Neural cell (in vitro differentiated cells): ENCODE measurements at regions not wholly inside any gene's neighbourhood (a gene's known extent, or its start where the extent isn't known, plus 50 kb on each side); places are given as distances from the start of the nearest gene placed in this dataset.

Source experiments
- H2AFZ ChIP-seq: fragments of 200-600, 300-800 bp; sonication (generic), shearing (Covaris generic); 2 replicates; pipeline ENCODE4 v1.6.0; 2014; ENCODE audit warnings: low read depth, mild to moderate bottlenecking, antibody characterized with exemption, low read length, moderate library complexity
- H3F3A ChIP-seq: fragments of 200-600 bp; shearing (Covaris generic); 2 replicates; pipeline ENCODE4 v1.6.1; 2016; ENCODE audit warnings: mild to moderate bottlenecking, moderate library complexity, mixed read lengths, antibody characterized with exemption, low read length; ENCODE audit not compliant: insufficient read depth, poor library complexity, severe bottlenecking
- H3K27ac ChIP-seq: fragments of 200-600, 300-800 bp; sonication (generic), shearing (Covaris generic); 2 replicates; pipeline ENCODE4 v1.5.1; 2014; ENCODE audit warnings: mild to moderate bottlenecking, low read length, moderate library complexity
- H3K27me3 ChIP-seq: fragments of 300-800, 200-600 bp; sonication (generic), shearing (Covaris generic); 2 replicates; pipeline ENCODE4 v1.6.0; 2014; ENCODE audit warnings: mild to moderate bottlenecking, low read depth, low read length, moderate library complexity; ENCODE audit not compliant: insufficient read depth
- H3K36me3 ChIP-seq: fragments of 300-800, 200-600 bp; sonication (generic), shearing (Covaris generic); 2 replicates; pipeline ENCODE4 v1.5.1; 2014; ENCODE audit warnings: mild to moderate bottlenecking, antibody characterized with exemption, low read length, moderate library complexity; ENCODE audit not compliant: insufficient read depth
- H3K4me2 ChIP-seq: fragments of 300-800, 200-600 bp; sonication (generic), shearing (Covaris generic); 2 replicates; pipeline ENCODE4 v1.6.0; 2014; ENCODE audit warnings: mild to moderate bottlenecking, low read length
- H3K4me3 ChIP-seq: fragments of 300-800, 200-600 bp; sonication (generic), shearing (Covaris generic); 2 replicates; pipeline ENCODE4 v1.5.1; 2014; ENCODE audit warnings: mild to moderate bottlenecking, low read length, moderate library complexity
- H3K79me2 ChIP-seq: fragments of 200-600 bp; shearing (Covaris generic); replicated peaks from 2 replicates; pipeline ENCODE4 v1.6.0; 2014; ENCODE audit warnings: mild to moderate bottlenecking, low read length, moderate library complexity; ENCODE audit not compliant: insufficient read depth
- H3K9ac ChIP-seq: fragments of 300-800, 200-600 bp; sonication (generic), shearing (Covaris generic); 2 replicates; pipeline ENCODE4 v1.6.1; 2016; ENCODE audit warnings: mild to moderate bottlenecking, low read length, mixed read lengths
- H3K9me2 ChIP-seq: fragments of 200-600 bp; shearing (Covaris generic); 2 replicates; pipeline ENCODE4 v1.6.1; 2016; ENCODE audit warnings: mild to moderate bottlenecking, low read length, mixed read lengths; ENCODE audit not compliant: insufficient read depth
- H3K9me3 ChIP-seq: fragments of 200-600, 300-800 bp; sonication (generic), shearing (Covaris generic); 2 replicates; pipeline ENCODE4 v1.6.1; 2016; ENCODE audit warnings: mild to moderate bottlenecking, mixed run types, low read length, moderate library complexity, mixed read lengths
- H4K20me1 ChIP-seq: fragments of 200-600 bp; shearing (Covaris generic); 2 replicates; pipeline ENCODE4 v1.6.1; 2016; ENCODE audit warnings: mild to moderate bottlenecking, mixed run types; ENCODE audit not compliant: insufficient read depth
- EP300 ChIP-seq: fragments of 450-650 bp; conservative IDR thresholded peaks from 2 replicates; pipeline ENCODE4 v1.6.1; 2014; ENCODE audit warnings: antibody characterized with exemption, mild to moderate bottlenecking, moderate library complexity; ENCODE audit not compliant: poor library complexity, severe bottlenecking
- EZH2 ChIP-seq: fragments of 200-600, 300-800 bp; shearing (Covaris generic), sonication (generic); IDR thresholded peaks from 2 replicates; pipeline ENCODE4 v1.6.1; 2014; ENCODE audit warnings: antibody characterized with exemption, low read length, borderline replicate concordance, mild to moderate bottlenecking; ENCODE audit not compliant: insufficient read depth, poor library complexity, severe bottlenecking
- MXI1 ChIP-seq: fragments of 450-650 bp; conservative IDR thresholded peaks from 2 replicates; pipeline ENCODE4 v1.6.1; 2014; ENCODE audit warnings: antibody characterized with exemption, mild to moderate bottlenecking; ENCODE audit not compliant: poor library complexity, severe bottlenecking
- POLR2AphosphoS5 ChIP-seq: IDR thresholded peaks from 2 replicates; pipeline ENCODE4 v1.6.1; 2012
- RAD21 ChIP-seq: fragments of 450-650 bp; conservative IDR thresholded peaks from 2 replicates; pipeline ENCODE4 v1.6.1; 2014; ENCODE audit warnings: antibody characterized with exemption, mild to moderate bottlenecking, moderate library complexity
- SMC3 ChIP-seq: fragments of 450-650 bp; conservative IDR thresholded peaks from 2 replicates; pipeline ENCODE4 v1.6.1; 2014; ENCODE audit warnings: antibody characterized with exemption, mild to moderate bottlenecking, moderate library complexity; ENCODE audit not compliant: poor library complexity
- TAF1 ChIP-seq: IDR thresholded peaks from 2 replicates; pipeline ENCODE4 v1.6.1; 2012; ENCODE audit warnings: low read depth
- TF ChIP-seq, protein P1 (sequence below): fragments of 450-650 bp; IDR thresholded peaks from 2 replicates; pipeline ENCODE4 v1.5.1; 2014; ENCODE audit warnings: antibody characterized with exemption, mild to moderate bottlenecking, moderate library complexity; ENCODE audit not compliant: poor library complexity, severe bottlenecking
- TF ChIP-seq, protein P2 (sequence below): IDR thresholded peaks from 2 replicates; pipeline ENCODE4 v1.6.1; 2012; ENCODE audit warnings: borderline replicate concordance

DNA sequence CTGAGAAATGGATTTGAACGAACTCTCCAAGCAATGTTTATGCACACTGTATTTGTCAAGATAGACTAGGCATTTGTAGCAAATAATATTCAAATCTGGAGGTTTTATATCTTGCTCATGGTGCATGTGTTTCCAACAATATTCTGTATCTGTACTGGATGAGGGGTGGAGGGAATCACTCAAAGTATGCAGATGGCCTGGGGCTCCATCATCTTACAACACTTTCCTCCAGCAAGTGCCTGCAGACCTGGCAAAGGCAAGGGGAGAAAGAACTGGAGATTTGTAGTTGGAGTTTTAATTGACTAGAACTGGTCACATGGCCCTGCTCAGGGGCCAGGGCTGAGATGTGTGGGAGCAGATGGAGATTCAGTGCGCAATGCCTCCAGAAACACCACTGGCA is 309.0 kb downstream of the PLK2 start:
- no peak overlapping the region for H2AFZ ChIP-seq
- TF ChIP-seq, protein P1, sequence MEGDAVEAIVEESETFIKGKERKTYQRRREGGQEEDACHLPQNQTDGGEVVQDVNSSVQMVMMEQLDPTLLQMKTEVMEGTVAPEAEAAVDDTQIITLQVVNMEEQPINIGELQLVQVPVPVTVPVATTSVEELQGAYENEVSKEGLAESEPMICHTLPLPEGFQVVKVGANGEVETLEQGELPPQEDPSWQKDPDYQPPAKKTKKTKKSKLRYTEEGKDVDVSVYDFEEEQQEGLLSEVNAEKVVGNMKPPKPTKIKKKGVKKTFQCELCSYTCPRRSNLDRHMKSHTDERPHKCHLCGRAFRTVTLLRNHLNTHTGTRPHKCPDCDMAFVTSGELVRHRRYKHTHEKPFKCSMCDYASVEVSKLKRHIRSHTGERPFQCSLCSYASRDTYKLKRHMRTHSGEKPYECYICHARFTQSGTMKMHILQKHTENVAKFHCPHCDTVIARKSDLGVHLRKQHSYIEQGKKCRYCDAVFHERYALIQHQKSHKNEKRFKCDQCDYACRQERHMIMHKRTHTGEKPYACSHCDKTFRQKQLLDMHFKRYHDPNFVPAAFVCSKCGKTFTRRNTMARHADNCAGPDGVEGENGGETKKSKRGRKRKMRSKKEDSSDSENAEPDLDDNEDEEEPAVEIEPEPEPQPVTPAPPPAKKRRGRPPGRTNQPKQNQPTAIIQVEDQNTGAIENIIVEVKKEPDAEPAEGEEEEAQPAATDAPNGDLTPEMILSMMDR: no peak
- TF ChIP-seq POLR2AphosphoS5: no peak
- TF ChIP-seq MXI1: no peak
- TF ChIP-seq TAF1: no peak
- no peak for TF ChIP-seq EZH2
- TF ChIP-seq, protein P2, sequence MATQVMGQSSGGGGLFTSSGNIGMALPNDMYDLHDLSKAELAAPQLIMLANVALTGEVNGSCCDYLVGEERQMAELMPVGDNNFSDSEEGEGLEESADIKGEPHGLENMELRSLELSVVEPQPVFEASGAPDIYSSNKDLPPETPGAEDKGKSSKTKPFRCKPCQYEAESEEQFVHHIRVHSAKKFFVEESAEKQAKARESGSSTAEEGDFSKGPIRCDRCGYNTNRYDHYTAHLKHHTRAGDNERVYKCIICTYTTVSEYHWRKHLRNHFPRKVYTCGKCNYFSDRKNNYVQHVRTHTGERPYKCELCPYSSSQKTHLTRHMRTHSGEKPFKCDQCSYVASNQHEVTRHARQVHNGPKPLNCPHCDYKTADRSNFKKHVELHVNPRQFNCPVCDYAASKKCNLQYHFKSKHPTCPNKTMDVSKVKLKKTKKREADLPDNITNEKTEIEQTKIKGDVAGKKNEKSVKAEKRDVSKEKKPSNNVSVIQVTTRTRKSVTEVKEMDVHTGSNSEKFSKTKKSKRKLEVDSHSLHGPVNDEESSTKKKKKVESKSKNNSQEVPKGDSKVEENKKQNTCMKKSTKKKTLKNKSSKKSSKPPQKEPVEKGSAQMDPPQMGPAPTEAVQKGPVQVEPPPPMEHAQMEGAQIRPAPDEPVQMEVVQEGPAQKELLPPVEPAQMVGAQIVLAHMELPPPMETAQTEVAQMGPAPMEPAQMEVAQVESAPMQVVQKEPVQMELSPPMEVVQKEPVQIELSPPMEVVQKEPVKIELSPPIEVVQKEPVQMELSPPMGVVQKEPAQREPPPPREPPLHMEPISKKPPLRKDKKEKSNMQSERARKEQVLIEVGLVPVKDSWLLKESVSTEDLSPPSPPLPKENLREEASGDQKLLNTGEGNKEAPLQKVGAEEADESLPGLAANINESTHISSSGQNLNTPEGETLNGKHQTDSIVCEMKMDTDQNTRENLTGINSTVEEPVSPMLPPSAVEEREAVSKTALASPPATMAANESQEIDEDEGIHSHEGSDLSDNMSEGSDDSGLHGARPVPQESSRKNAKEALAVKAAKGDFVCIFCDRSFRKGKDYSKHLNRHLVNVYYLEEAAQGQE: no peak

DNA sequence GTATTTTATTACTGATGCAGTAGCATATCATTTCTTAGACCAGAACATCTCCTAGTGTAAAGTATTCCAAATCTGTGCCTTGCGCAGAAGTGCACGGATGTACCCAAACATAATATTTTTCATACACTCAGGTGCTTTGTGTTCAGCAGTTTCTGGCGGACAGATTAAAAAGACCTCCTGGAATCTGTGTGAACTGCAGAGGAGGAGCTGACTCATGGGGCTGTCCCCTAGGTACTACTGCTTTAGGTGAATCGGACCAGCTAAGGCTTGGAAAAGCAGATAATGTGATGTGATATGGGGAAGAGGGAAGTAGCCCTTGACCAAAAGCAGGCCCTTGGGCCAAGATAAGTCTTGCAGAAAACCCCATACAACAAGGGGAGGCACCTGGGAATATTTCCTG is 310.1 kb downstream of the PLK2 start:
- no peaks in the 10 kb centered on the region for H3K79me2 ChIP-seq
- no peaks in the 10 kb centered on the region for H3K9me2 ChIP-seq
- no peaks in the 10 kb centered on the region for H3K27me3 ChIP-seq
- H3K4me2 ChIP-seq: no peak overlapping the region
- no peak overlapping the region for H2AFZ ChIP-seq
- no peaks in the 10 kb centered on the region for H3F3A ChIP-seq
- no peaks in the 10 kb centered on the region for H3K36me3 ChIP-seq
- no peaks in the 10 kb centered on the region for H3K9me3 ChIP-seq
- no peak overlapping the region for H3K27ac ChIP-seq
- no peak overlapping the region for H3K9ac ChIP-seq
- TF ChIP-seq, protein P2: no peak
- TF ChIP-seq RAD21 (no peak), EZH2 (no peak), MXI1 (no peak), EP300 (no peak), TAF1 (no peak), SMC3 (no peak), POLR2AphosphoS5 (no peak)
- TF ChIP-seq, protein P1: no peak
- H3K4me3 ChIP-seq: no peak overlapping the region
- no peaks in the 10 kb centered on the region for H4K20me1 ChIP-seq

More for the DNA sequence above, 309.0 kb downstream of the PLK2 start:
- Histone ChIP-seq H3K4me2 (no peak overlapping the region), H4K20me1 (no peaks in the 10 kb centered on the region), H3F3A (no peaks in the 10 kb centered on the region), H3K27me3 (no peaks in the 10 kb centered on the region), H3K4me3 (no peak overlapping the region), H3K9me2 (no peaks in the 10 kb centered on the region), H3K79me2 (no peaks in the 10 kb centered on the region), H3K36me3 (no peaks in the 10 kb centered on the region), H3K9ac (no peak overlapping the region), H3K27ac (no peak overlapping the region), H3K9me3 (no peaks in the 10 kb centered on the region)
